K562 (cell line): ENCODE measurements at regions not wholly inside any gene's neighbourhood (a gene's known extent, or its start where the extent isn't known, plus 50 kb on each side); places are given as distances from the start of the nearest gene placed in this dataset.
A peak's percentile ranks its signal among the peaks of the same experiment; 100 is the strongest.

Experiments used
- ATAC-seq: fragments of 200-7000 bp; cut with Tn5 transposase; 3 replicates; pipeline ENCODE4 v1.9.1; 2020; ENCODE audit warnings: moderate library complexity
- BruUV-seq: library from RNA; stranded (reverse); fragments of 400-500 nt; replicated peaks from 2 replicates; lab custom pipeline; 2021; lab: Mats Ljungman, UMichigan
- CTCF ChIA-PET: fragments of 300-600 bp; formaldehyde crosslinking; extraction: SDS; loops from one replicate; lab custom pipeline; 2021; ENCODE audit warnings: low intra/inter-chr PET ratio; lab: Yijun Ruan, JAX
- POLR2A ChIA-PET: fragments of 300-600, 350-650 bp; sonication (Branson Sonifier 250); formaldehyde crosslinking; extraction: SDS; loops from one replicate; lab custom pipeline; 2021; ENCODE audit warnings: antibody characterized with exemption, inconsistent platforms; lab: Yijun Ruan, JAX
- DNase-seq, 4 experiments: peaks; one replicate each; pipeline versions ENCODE4 v3.0.0 to v3.0.0-alpha.2; 2011 to 2018; ENCODE audit warnings: low spot score in 3 of 4, mixed read lengths in 3 of 4; ENCODE audit errors: extremely low read depth in 1 of 4
- FAIRE-seq: peaks from 2 replicates; lab custom pipeline; 2011; peaks lifted over from hg19 to GRCh38; lab: Jason Lieb, UNC
- H2AFZ ChIP-seq: 2 replicates; pipeline ENCODE4 v1.6.0; 2011; ENCODE audit warnings: low read depth, low read length, control low read depth, inconsistent platforms
- H3K27ac ChIP-seq: fragments of 200-600 bp; 3 replicates; pipeline ENCODE4 v1.8.0; 2011; ENCODE audit warnings: low read depth, mild to moderate bottlenecking, control low read depth, inconsistent platforms, low read length, moderate library complexity, mixed read lengths; ENCODE audit errors: extremely low read depth
- H3K27me3 ChIP-seq, 2 experiments: fragments of 300-600 bp in 1 of 2; 2 replicates in 1 of 2; 3 replicates in 1 of 2; pipeline versions ENCODE4 v1.6.0 to v1.8.0; 2011; ENCODE audit warnings: inconsistent platforms in 2 of 2, low read length in 2 of 2, mild to moderate bottlenecking in 1 of 2, mixed read lengths in 1 of 2, moderate library complexity in 1 of 2; ENCODE audit not compliant: control insufficient read depth in 2 of 2, insufficient read depth in 2 of 2
- H3K36me3 ChIP-seq: fragments of 300-600 bp; 3 replicates; pipeline ENCODE4 v1.8.0; 2011; ENCODE audit warnings: mild to moderate bottlenecking, low read length, inconsistent platforms; ENCODE audit not compliant: control insufficient read depth, insufficient read depth
- H3K4me1 ChIP-seq, 2 experiments: fragments of 200-600 bp in 1 of 2; replicated peaks in 1 of 2; 2 replicates in 1 of 2; 3 replicates in 1 of 2; pipeline versions ENCODE4 v1.5.1 to v1.8.0; 2011; ENCODE audit warnings: inconsistent platforms in 2 of 2, low read length in 2 of 2, mild to moderate bottlenecking in 1 of 2, mixed read lengths in 1 of 2, moderate library complexity in 1 of 2; ENCODE audit not compliant: control insufficient read depth in 2 of 2, insufficient read depth in 2 of 2
- H3K4me2 ChIP-seq: 2 replicates; pipeline ENCODE4 v1.6.1; 2011; ENCODE audit warnings: low read length, control low read depth, inconsistent platforms, mixed read lengths; ENCODE audit not compliant: insufficient read depth
- H3K4me3 ChIP-seq: fragments of 200-600 bp; sonication (generic), shearing (Covaris generic); 2 replicates; pipeline ENCODE4 v1.5.1; 2016; ENCODE audit warnings: control low read depth, inconsistent platforms
- H3K79me2 ChIP-seq: fragments of 200-600 bp; 3 replicates; pipeline ENCODE4 v1.8.0; 2011; ENCODE audit warnings: low read length, inconsistent platforms; ENCODE audit not compliant: control insufficient read depth, insufficient read depth
- H3K9ac ChIP-seq, 2 experiments: 2 replicates each; pipeline versions ENCODE4 v1.6.0 to v1.6.1; 2011; ENCODE audit warnings: low read depth in 2 of 2, low read length in 2 of 2, control low read depth in 1 of 2, inconsistent platforms in 1 of 2, mild to moderate bottlenecking in 1 of 2, mixed read lengths in 1 of 2; ENCODE audit not compliant: insufficient read depth in 1 of 2
- H3K9me1 ChIP-seq: one replicate; pipeline ENCODE4 v1.6.0; 2011; ENCODE audit warnings: inconsistent platforms, mild to moderate bottlenecking, low read length, moderate library complexity; ENCODE audit not compliant: control insufficient read depth, insufficient read depth
- H3K9me3 ChIP-seq: replicated peaks from 2 replicates; pipeline ENCODE4 v1.5.1; 2011; ENCODE audit warnings: low read depth, low read length, inconsistent platforms; ENCODE audit not compliant: control insufficient read depth, insufficient read depth
- H4K20me1 ChIP-seq: replicated peaks from 2 replicates; pipeline ENCODE4 v1.6.1; 2011; ENCODE audit warnings: low read length, inconsistent platforms, mixed read lengths; ENCODE audit not compliant: control insufficient read depth, insufficient read depth
- CBFA2T3 ChIP-seq: fragments of 450-650 bp; IDR thresholded peaks from 2 replicates; pipeline ENCODE4 v1.6.1; 2017
- CREB5 ChIP-seq: fragments of 250-450 bp; sonication (Bioruptor Pico); IDR thresholded peaks from 2 replicates; pipeline ENCODE4 v1.5.0; 2020; ENCODE audit warnings: mild to moderate bottlenecking
- HDAC1 ChIP-seq, 2 experiments: fragments of 450-650 bp; IDR thresholded peaks; 2 replicates each; pipeline ENCODE4 v1.6.1; 2016 to 2017; ENCODE audit warnings: inconsistent platforms in 1 of 2, mild to moderate bottlenecking in 1 of 2, moderate library complexity in 1 of 2
- MECOM ChIP-seq: fragments of 250-450 bp; sonication (Bioruptor Pico); IDR thresholded peaks from 2 replicates; pipeline ENCODE4 v1.8.0; 2022; ENCODE audit warnings: inconsistent platforms
- NFIX ChIP-seq: fragments of 250-450 bp; sonication (Bioruptor Pico); IDR thresholded peaks from 2 replicates; pipeline ENCODE4 v1.4.0; 2020; ENCODE audit warnings: low read depth, mild to moderate bottlenecking, moderate library complexity
- RAD51 ChIP-seq: fragments of 450-650 bp; IDR thresholded peaks from 2 replicates; pipeline ENCODE4 v1.7.1; 2016; ENCODE audit warnings: low read depth, mild to moderate bottlenecking, borderline replicate concordance
- RCOR1 ChIP-seq, 2 experiments: IDR thresholded peaks; 2 replicates each; pipeline ENCODE4 v1.6.1; 2012; ENCODE audit warnings: low read depth in 2 of 2, low read length in 2 of 2, borderline replicate concordance in 1 of 2, improper control_type of control experiment in 1 of 2
- TEAD1 ChIP-seq, 2 experiments: fragments of 450-650 bp in 1 of 2; sonication (generic) in 1 of 2; formaldehyde crosslinking; IDR thresholded peaks; 2 replicates each; pipeline versions ENCODE4 v1.4.0 to v1.8.0; 2020 to 2022; ENCODE audit warnings: mild to moderate bottlenecking in 2 of 2, missing genetic modification reagents in 1 of 2
- TEAD4 ChIP-seq, 2 experiments: sonication (generic) in 1 of 2; formaldehyde crosslinking in 1 of 2; IDR thresholded peaks; 2 replicates each; pipeline versions ENCODE4 v1.6.1 to v1.8.0; 2012 to 2022; ENCODE audit warnings: borderline replicate concordance in 1 of 2, inconsistent platforms in 1 of 2, low read length in 1 of 2, mild to moderate bottlenecking in 1 of 2, missing genetic modification reagents in 1 of 2
- TRIM24 ChIP-seq, 2 experiments: fragments of 450-650 bp; IDR thresholded peaks; 2 replicates each; pipeline ENCODE4 v1.6.1; 2016
- ZBTB17 ChIP-seq: fragments of 450-650 bp; formaldehyde crosslinking; IDR thresholded peaks from 2 replicates; pipeline ENCODE4 v1.4.0; 2020; ENCODE audit warnings: mild to moderate bottlenecking
- ZNF174 ChIP-seq: fragments of 250-450 bp; sonication (Bioruptor Pico); IDR thresholded peaks from 2 replicates; pipeline ENCODE4 v1.4.0; 2020; ENCODE audit warnings: mild to moderate bottlenecking
- ZNF76 ChIP-seq: fragments of 250-450 bp; sonication (Bioruptor Pico); IDR thresholded peaks from 2 replicates; pipeline ENCODE4 v1.4.0; 2020; ENCODE audit warnings: mild to moderate bottlenecking, moderate library complexity, borderline replicate concordance
- WGBS: fragments of 100-300 bp; shearing (Covaris generic); methylation state at CpG from one replicate; pipeline ENCODE4 v1.1.6; 2016; ENCODE audit warnings: low coverage, mixed read lengths; ENCODE audit not compliant: insufficient coverage; ENCODE audit errors: missing lambda C conversion rate; 5-methylcytosine and 5-hydroxymethylcytosine counted together
- in situ Hi-C: fragments of 300-500 bp; cut with MboI; formaldehyde crosslinking; loops from 4 replicates; pipeline ENCODE4 v1.15.0; 2018; ENCODE audit warnings: inconsistent platforms, mixed read lengths
- intact Hi-C: fragments of 100-400 bp; cut with micrococcal nuclease; formaldehyde crosslinking; loops from 2 replicates; pipeline ENCODE4 v1.14.2; 2022
- TF ChIP-seq, protein P1 (sequence below): fragments of 250-450 bp; sonication (Bioruptor Pico); IDR thresholded peaks from 2 replicates; pipeline ENCODE4 v1.4.0; 2020; ENCODE audit warnings: mild to moderate bottlenecking
- TF ChIP-seq, protein P2 (sequence below): fragments of 450-650 bp; IDR thresholded peaks from 2 replicates; pipeline ENCODE4 v1.6.1; 2016; ENCODE audit warnings: antibody characterized with exemption

- no peak for TF ChIP-seq ZNF76 (CRISPR knock-in tag)
- TF ChIP-seq, protein P1, sequence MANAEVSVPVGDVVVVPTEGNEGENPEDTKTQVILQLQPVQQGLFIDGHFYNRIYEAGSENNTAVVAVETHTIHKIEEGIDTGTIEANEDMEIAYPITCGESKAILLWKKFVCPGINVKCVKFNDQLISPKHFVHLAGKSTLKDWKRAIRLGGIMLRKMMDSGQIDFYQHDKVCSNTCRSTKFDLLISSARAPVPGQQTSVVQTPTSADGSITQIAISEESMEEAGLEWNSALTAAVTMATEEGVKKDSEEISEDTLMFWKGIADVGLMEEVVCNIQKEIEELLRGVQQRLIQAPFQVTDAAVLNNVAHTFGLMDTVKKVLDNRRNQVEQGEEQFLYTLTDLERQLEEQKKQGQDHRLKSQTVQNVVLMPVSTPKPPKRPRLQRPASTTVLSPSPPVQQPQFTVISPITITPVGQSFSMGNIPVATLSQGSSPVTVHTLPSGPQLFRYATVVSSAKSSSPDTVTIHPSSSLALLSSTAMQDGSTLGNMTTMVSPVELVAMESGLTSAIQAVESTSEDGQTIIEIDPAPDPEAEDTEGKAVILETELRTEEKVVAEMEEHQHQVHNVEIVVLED (CRISPR knock-in tag): no peak
Measured at GRCh38 chr12:92365333-92365732, 219.7 kb upstream of the BTG1 start (continued).

DNA sequence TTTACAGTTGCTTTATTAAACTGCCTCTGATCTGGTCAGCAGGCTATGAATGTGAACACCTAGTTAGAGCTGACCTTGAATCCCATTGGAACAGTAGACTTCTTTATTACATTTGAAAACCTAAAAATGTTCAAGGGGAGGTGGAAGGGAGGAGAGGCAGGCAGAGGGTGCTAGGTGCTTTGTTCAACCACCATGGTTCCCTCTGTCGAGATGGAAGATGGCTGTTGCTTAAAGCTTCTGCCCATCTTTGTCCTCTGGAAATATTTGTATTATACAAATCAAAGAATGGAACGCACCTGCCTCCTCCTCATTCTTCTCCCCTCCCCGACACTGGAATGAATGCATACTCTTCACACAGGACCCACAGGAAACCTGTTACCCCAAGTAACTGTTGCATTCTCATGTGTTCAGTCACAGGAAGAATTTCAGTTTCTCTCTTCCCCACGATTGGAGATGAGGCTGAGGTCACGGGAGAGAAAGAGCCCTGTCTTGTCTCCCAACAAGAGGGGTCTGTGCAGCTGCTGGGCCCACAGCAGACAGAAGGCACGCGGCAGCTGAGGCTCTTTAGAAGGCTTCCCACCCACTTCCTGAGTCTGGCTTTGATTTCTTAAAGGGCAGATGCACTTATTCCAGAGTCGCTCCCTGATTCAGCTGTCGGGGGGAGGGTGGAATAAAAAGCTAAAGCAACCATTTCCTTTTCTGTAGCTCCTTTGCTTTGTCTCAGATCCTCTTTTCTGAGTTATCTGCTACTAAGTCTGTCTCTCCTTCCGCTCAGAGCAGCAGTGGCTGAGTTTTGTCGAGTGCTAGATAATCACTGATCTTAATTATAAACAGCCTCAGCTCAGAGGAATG lies 217.9 kb upstream of the BTG1 start:
- no peaks in the 10 kb centered on the region for H3K27me3 ChIP-seq
- no peaks in the 10 kb centered on the region for H3K79me2 ChIP-seq
- H4K20me1 ChIP-seq: no peaks in the 10 kb centered on the region
- H3K9me1 ChIP-seq: no peaks in the 10 kb centered on the region
- peaks cover 8 to 28% of the 10 kb centered on the region in 2 experiments for H3K4me1 ChIP-seq
- intact Hi-C loops (no loop called here), in situ Hi-C loops (no loop called here)
- peak in 2 of 4 experiments; percentile 25 to 62 for DNase-seq
- H3K9ac ChIP-seq: peak overlapping the region in 1 of 2 experiments; percentile 1; a peak in 2 of 4 replicates
- ATAC-seq: peak; percentile 80
- peak overlapping the region; percentile 18; the same call in 1 of the 3 replicates for H3K27ac ChIP-seq
- 8% methylated on average over 9 of the region's 11 CpGs for WGBS
- POLR2A ChIA-PET: interaction anchor here (0.5 to 2.2 kb wide), 6 partner anchors 14 to 449 kb away, joined by 3 to 6 read pairs (median 4); partner anchors contain the start of gene BTG1
- CTCF ChIA-PET: no interaction called here
- H2AFZ ChIP-seq: peak overlapping the region; percentile 77
- 0 out of 2 replicates have a peak, but pooled peaks cover 8% of the 10 kb centered on the region for H3K9me3 ChIP-seq
- 0 out of 2 replicates have a peak overlapping the region, but pooled peaks have one; percentile 0 for H3K4me3 ChIP-seq
- BruUV-seq: no TSS peak
- H3K36me3 ChIP-seq: no peaks in the 10 kb centered on the region
- peak; percentile 86 for FAIRE-seq
- peak overlapping the region; percentile 64 for H3K4me2 ChIP-seq
- TF ChIP-seq HDAC1 (IDR thresholded peaks at IDR 0.05) (0 out of 4 replicates have a peak, but pooled peaks of 1 of the 2 experiments have one; percentile 19), RCOR1 (IDR thresholded peaks at IDR 0.05; ENCODE audit: borderline replicate concordance in 1 of 2, low read depth in 2 of 2, low read length in 2 of 2) (peak in 1 of 2 experiments; percentile 64; a peak in 2 of 4 replicates), TEAD4 (IDR thresholded peaks at IDR 0.05; ENCODE audit: low read length) (no peak), TEAD4 (CRISPR knock-in tag; IDR thresholded peaks at IDR 0.05; ENCODE audit: borderline replicate concordance) (no peak), CREB5 (CRISPR knock-in tag) (no peak), NFIX (no peak), MECOM (CRISPR knock-in tag) (0 out of 2 replicates have a peak, but pooled peaks have one; percentile 22), RAD51 (no peak), TRIM24 (IDR thresholded peaks at IDR 0.05) (0 out of 4 replicates have a peak, but pooled peaks of 1 of the 2 experiments have one; percentile 39), CBFA2T3 (peak; percentile 73), ZBTB17 (CRISPR knock-in tag) (peak; percentile 85), TEAD1 (CRISPR knock-in tag; IDR thresholded peaks at IDR 0.05) (peak in 1 of 2 experiments; percentile 39; a peak in 1 of 4 replicates), ZNF174 (no peak)
- TF ChIP-seq, protein P2, sequence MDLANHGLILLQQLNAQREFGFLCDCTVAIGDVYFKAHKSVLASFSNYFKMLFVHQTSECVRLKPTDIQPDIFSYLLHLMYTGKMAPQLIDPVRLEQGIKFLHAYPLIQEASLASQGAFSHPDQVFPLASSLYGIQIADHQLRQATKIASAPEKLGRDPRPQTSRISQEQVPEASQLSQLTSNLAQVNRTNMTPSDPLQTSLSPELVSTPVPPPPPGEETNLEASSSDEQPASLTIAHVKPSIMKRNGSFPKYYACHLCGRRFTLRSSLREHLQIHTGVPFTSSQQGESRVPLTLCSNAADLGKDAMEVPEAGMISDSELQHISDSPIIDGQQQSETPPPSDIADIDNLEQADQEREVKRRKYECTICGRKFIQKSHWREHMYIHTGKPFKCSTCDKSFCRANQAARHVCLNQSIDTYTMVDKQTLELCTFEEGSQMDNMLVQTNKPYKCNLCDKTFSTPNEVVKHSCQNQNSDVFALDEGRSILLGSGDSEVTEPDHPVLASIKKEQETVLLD: no peak
